ENCODE measurements at regions not wholly inside any gene's neighbourhood (a gene's known extent, or its start where the extent isn't known, plus 50 kb on each side); places are given as distances from the start of the nearest gene placed in this dataset.
A peak's percentile ranks its signal among the peaks of the same experiment; 100 is the strongest.
"Not testable (repeated sequence)": the region's sequence is repeated elsewhere in the genome, so short reads cannot be mapped to it uniquely, and the experiment has no call there.

GRCh38 chr10:108956149-108956548 lies 967.2 kb downstream of the XPNPEP1 start:
- WGBS (ENCODE audit: insufficient coverage): 88% methylated on average over 1 of the region's 1 CpG
- H3K4me3 ChIP-seq (ENCODE audit: low read depth, low read length): no peak overlapping the region

GRCh38 chr10:108920029-108920428 lies 1003.3 kb downstream of the XPNPEP1 start:
- H3K27ac ChIP-seq (ENCODE audit: low read depth, low read length); H3K9me3 ChIP-seq (ENCODE audit: control insufficient read depth, insufficient read depth, low read length); H3K4me3 ChIP-seq (ENCODE audit: low read depth, low read length); H3K36me3 ChIP-seq (ENCODE audit: control insufficient read depth, insufficient read depth, low read length); DNase-seq (ENCODE audit: low read depth in 4 of 6, low spot score in 6 of 6); H3K4me1 ChIP-seq (ENCODE audit: control insufficient read depth, insufficient read depth, low read length); H3K27me3 ChIP-seq (ENCODE audit: control insufficient read depth, insufficient read depth, low read length): not testable (repeated sequence)

More at GRCh38 chr10:108956149-108956548, 967.2 kb downstream of the XPNPEP1 start:
- no peak for DNase-seq (ENCODE audit: low read depth in 4 of 6, low spot score in 6 of 6)
- no peak overlapping the region for H3K27ac ChIP-seq (ENCODE audit: low read depth, low read length)
- H3K4me1 ChIP-seq (ENCODE audit: control insufficient read depth, insufficient read depth, low read length): no peaks in the 10 kb centered on the region
- H3K9me3 ChIP-seq (ENCODE audit: control insufficient read depth, insufficient read depth, low read length): no peaks in the 10 kb centered on the region
- no peaks in the 10 kb centered on the region for H3K36me3 ChIP-seq (ENCODE audit: control insufficient read depth, insufficient read depth, low read length)
- no peaks in the 10 kb centered on the region for H3K27me3 ChIP-seq (ENCODE audit: control insufficient read depth, insufficient read depth, low read length)

DNA sequence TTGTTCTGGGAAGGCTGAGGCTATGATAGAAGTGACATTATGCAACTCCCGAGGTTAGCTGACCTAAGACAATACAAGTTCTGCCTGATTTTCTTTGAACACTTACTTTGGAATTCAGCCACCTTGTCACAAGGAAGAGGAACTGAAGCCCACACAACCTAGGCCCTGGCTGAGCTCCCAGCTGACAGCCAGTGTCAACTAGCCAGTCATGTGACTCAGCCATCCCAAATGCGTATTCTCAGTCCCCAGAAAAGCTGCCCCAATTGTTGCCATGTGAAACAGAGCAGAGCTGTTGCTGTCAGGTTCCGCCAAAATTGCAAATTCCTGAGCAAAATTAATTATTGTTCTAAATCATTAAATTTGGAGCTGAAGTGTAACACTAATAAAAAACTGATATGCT lies 1010.0 kb downstream of the XPNPEP1 start:
- 44% methylated on average over 2 of the region's 3 CpGs for WGBS (ENCODE audit: insufficient coverage)
- Histone ChIP-seq H3K9me3 (ENCODE audit: control insufficient read depth, insufficient read depth, low read length) (no peaks in the 10 kb centered on the region), H3K4me1 (ENCODE audit: control insufficient read depth, insufficient read depth, low read length) (peaks cover 10% of the 10 kb centered on the region), H3K36me3 (ENCODE audit: control insufficient read depth, insufficient read depth, low read length) (no peaks in the 10 kb centered on the region), H3K27me3 (ENCODE audit: control insufficient read depth, insufficient read depth, low read length) (no peaks in the 10 kb centered on the region), H3K27ac (ENCODE audit: low read depth, low read length) (no peak overlapping the region), H3K4me3 (ENCODE audit: low read depth, low read length) (no peak overlapping the region)
- peak in 1 of 6 donors; percentile 21 for DNase-seq (ENCODE audit: low read depth in 4 of 6, low spot score in 6 of 6)

DNA sequence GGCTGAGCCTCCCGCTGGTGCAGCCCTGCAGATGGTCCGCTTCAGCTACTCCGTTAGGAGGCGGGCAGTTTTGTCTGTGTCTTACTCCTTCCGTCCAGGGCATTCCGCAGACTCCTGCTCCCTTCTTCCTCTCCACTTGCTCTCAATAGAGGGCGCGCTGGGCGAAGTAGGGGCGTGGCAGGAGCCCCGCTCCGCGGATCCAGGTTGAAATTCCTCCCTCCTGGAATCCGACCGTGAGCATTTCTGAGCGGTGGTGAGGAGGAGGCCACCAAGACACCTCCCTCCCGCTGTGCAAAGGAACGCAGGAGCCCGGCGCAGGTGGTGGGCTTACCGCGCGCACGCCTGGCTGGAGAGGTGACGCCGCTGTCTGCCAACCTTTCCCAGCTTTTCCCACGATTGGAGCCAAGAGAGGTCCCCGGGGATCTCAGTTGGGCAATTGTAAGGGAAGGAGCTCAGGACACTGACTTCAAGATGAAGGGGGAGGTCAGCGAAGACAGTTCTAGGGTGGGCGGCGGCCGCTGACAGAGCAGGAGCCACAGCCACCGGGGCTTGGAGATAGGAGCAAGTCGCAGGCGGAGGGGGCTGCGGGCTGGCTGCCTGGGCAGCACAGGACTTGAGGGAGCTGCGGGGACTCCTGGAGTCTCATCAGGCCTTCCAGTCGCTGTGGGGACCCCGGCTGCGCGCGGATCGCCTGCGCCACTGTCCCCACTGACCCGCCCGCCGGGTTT lies 1011.3 kb downstream of the XPNPEP1 start:
- DNase-seq (ENCODE audit: low read depth in 4 of 6, low spot score in 6 of 6): peak; percentile 40 to 95 (median 66)
- H3K27me3 ChIP-seq (ENCODE audit: control insufficient read depth, insufficient read depth, low read length): no peaks in the 10 kb centered on the region
- 0% methylated on average over 47 of the region's 47 CpGs for WGBS (ENCODE audit: insufficient coverage)
- no peaks in the 10 kb centered on the region for H3K9me3 ChIP-seq (ENCODE audit: control insufficient read depth, insufficient read depth, low read length)
- peak overlapping the region; percentile 66 for H3K4me3 ChIP-seq (ENCODE audit: low read depth, low read length)
- H3K27ac ChIP-seq (ENCODE audit: low read depth, low read length): peak overlapping the region; percentile 6
- no peaks in the 10 kb centered on the region for H3K36me3 ChIP-seq (ENCODE audit: control insufficient read depth, insufficient read depth, low read length)
- peaks cover 10% of the 10 kb centered on the region for H3K4me1 ChIP-seq (ENCODE audit: control insufficient read depth, insufficient read depth, low read length)

- WGBS (ENCODE audit: insufficient coverage): no CpG with 5 or more reads among the region's 1 CpG
- peaks cover 10% of the 10 kb centered on the region for H3K4me1 ChIP-seq (ENCODE audit: control insufficient read depth, insufficient read depth, low read length)
- no peaks in the 10 kb centered on the region for H3K9me3 ChIP-seq (ENCODE audit: control insufficient read depth, insufficient read depth, low read length)
- no peaks in the 10 kb centered on the region for H3K27me3 ChIP-seq (ENCODE audit: control insufficient read depth, insufficient read depth, low read length)
- no peak overlapping the region for H3K27ac ChIP-seq (ENCODE audit: low read depth, low read length)
- H3K4me3 ChIP-seq (ENCODE audit: low read depth, low read length): no peak overlapping the region
- H3K36me3 ChIP-seq (ENCODE audit: control insufficient read depth, insufficient read depth, low read length): no peaks in the 10 kb centered on the region
- peak in 1 of 6 donors; percentile 40 for DNase-seq (ENCODE audit: low read depth in 4 of 6, low spot score in 6 of 6)
These were observed 1015.2 kb downstream of the XPNPEP1 start for GRCh38 chr10:108908096-108908495.

DNA sequence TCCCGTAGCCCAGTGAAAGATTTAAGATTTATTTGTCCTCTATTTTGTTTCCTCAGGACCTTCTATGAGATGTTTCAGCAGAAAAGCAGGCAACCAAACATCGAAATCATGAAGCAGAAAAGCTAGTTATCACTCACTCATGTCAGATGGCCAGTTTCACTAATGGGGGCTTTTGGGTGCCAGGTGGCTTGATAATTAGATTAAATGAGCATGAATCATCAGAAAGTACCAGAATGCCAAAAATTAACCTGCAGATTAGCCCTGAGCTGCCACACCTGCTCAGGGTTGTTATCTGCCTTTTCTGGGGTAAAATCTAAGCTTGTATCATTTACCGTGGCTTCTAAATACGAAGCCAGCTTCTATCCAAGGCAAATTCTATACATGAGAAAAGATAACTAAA lies 1017.5 kb downstream of the XPNPEP1 start:
- no peak overlapping the region for H3K27ac ChIP-seq (ENCODE audit: low read depth, low read length)
- no peaks in the 10 kb centered on the region for H3K4me1 ChIP-seq (ENCODE audit: control insufficient read depth, insufficient read depth, low read length)
- H3K27me3 ChIP-seq (ENCODE audit: control insufficient read depth, insufficient read depth, low read length): no peaks in the 10 kb centered on the region
- H3K36me3 ChIP-seq (ENCODE audit: control insufficient read depth, insufficient read depth, low read length): no peaks in the 10 kb centered on the region
- WGBS (ENCODE audit: insufficient coverage): no CpG with 5 or more reads among the region's 4 CpGs
- no peak overlapping the region for H3K4me3 ChIP-seq (ENCODE audit: low read depth, low read length)
- DNase-seq (ENCODE audit: low read depth in 4 of 6, low spot score in 6 of 6): no peak
- H3K9me3 ChIP-seq (ENCODE audit: control insufficient read depth, insufficient read depth, low read length): no peaks in the 10 kb centered on the region

DNA sequence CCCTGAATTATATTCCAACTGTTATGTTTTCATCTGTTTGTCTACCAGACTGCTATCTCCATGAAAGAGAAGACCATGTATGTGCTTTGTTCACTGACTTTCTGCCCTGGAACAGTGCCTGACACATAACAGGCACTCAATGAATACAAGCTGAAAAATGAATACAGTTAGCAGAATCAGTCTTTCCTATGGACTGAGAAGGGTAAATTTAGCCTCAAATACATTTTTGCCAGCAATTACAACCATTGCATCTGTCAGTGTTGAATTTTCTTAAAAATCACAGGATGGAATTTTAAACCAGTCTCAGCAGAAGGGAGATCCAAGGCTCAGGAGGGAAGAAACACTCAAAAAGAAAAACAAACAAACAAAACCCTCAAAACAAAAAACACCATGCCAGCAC lies 1018.1 kb downstream of the XPNPEP1 start:
- H3K9me3 ChIP-seq (ENCODE audit: control insufficient read depth, insufficient read depth, low read length): no peaks in the 10 kb centered on the region
- H3K27ac ChIP-seq (ENCODE audit: low read depth, low read length): no peak overlapping the region
- no peaks in the 10 kb centered on the region for H3K4me1 ChIP-seq (ENCODE audit: control insufficient read depth, insufficient read depth, low read length)
- no peaks in the 10 kb centered on the region for H3K27me3 ChIP-seq (ENCODE audit: control insufficient read depth, insufficient read depth, low read length)
- no peaks in the 10 kb centered on the region for H3K36me3 ChIP-seq (ENCODE audit: control insufficient read depth, insufficient read depth, low read length)
- H3K4me3 ChIP-seq (ENCODE audit: low read depth, low read length): no peak overlapping the region
- peak in 1 of 6 donors; percentile 87 for DNase-seq (ENCODE audit: low read depth in 4 of 6, low spot score in 6 of 6)

- no peak overlapping the region for H3K27ac ChIP-seq (ENCODE audit: low read depth, low read length)
- H3K4me1 ChIP-seq (ENCODE audit: control insufficient read depth, insufficient read depth, low read length): no peaks in the 10 kb centered on the region
- no peaks in the 10 kb centered on the region for H3K9me3 ChIP-seq (ENCODE audit: control insufficient read depth, insufficient read depth, low read length)
- WGBS (ENCODE audit: insufficient coverage): 95% methylated on average over 2 of the region's 5 CpGs
- no peak overlapping the region for H3K4me3 ChIP-seq (ENCODE audit: low read depth, low read length)
- no peaks in the 10 kb centered on the region for H3K36me3 ChIP-seq (ENCODE audit: control insufficient read depth, insufficient read depth, low read length)
- peak in 1 of 6 donors; percentile 57 for DNase-seq (ENCODE audit: low read depth in 4 of 6, low spot score in 6 of 6)
- no peaks in the 10 kb centered on the region for H3K27me3 ChIP-seq (ENCODE audit: control insufficient read depth, insufficient read depth, low read length)
These were observed 1019.0 kb downstream of the XPNPEP1 start for GRCh38 chr10:108904163-108904838.

DNA sequence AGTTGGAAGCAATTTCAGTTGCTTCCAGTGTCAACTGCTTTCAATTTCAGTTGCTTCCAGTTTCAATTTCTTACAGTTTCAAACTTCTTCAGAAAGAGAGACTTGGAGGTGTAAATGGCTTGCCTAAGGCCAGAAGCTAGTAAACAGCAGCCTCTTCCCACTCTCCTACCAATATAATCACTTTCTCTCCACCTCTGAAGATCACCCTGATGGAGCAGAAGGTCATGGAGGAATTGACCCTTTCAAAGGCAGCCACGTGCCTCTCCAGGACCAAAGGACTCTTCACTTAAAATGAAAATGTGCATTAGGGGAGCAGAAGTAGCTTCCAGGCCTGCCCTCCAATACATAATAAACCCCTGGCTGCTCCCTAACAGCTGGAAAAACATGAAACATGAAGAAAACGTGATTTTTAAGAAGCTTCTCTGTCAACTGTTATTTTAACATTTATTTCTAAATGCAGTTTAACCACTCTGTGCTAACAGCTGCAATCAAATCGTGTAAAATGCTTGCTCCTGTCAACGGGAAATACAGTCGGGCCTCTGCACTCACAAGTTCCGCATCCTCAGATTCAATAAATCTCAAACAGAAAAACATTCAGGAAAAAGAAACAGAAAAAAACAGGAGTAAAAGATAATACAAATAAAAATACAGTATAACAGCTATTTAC lies 1020.6 kb downstream of the XPNPEP1 start:
- peak in 2 of 6 donors; percentile 28 to 35 for DNase-seq (ENCODE audit: low read depth in 4 of 6, low spot score in 6 of 6)
- H3K27me3 ChIP-seq (ENCODE audit: control insufficient read depth, insufficient read depth, low read length): no peaks in the 10 kb centered on the region
- H3K4me3 ChIP-seq (ENCODE audit: low read depth, low read length): no peak overlapping the region
- H3K9me3 ChIP-seq (ENCODE audit: control insufficient read depth, insufficient read depth, low read length): no peaks in the 10 kb centered on the region
- no peaks in the 10 kb centered on the region for H3K4me1 ChIP-seq (ENCODE audit: control insufficient read depth, insufficient read depth, low read length)
- 67% methylated on average over 1 of the region's 6 CpGs for WGBS (ENCODE audit: insufficient coverage)
- H3K27ac ChIP-seq (ENCODE audit: low read depth, low read length): peak overlapping the region; percentile 57
- H3K36me3 ChIP-seq (ENCODE audit: control insufficient read depth, insufficient read depth, low read length): no peaks in the 10 kb centered on the region
